Fibroblast of lung (primary cell): ENCODE measurements at regions not wholly inside any gene's neighbourhood (a gene's known extent, or its start where the extent isn't known, plus 50 kb on each side); places are given as distances from the start of the nearest gene placed in this dataset.

Experiments
- DNase-seq, 2 donors: peaks; one replicate each; pipeline versions ENCODE4 v3.0.0 to v3.0.0-alpha.2; 2010; ENCODE audit warnings: low read depth in 2 of 2
- H2AFZ ChIP-seq: 2 replicates; pipeline ENCODE4 v1.5.1; 2012; ENCODE audit warnings: low read length, control low read depth, inconsistent platforms
- H3K27ac ChIP-seq: 2 replicates; pipeline ENCODE4 v1.5.1; 2011; ENCODE audit warnings: low read length, control low read depth; ENCODE audit not compliant: insufficient read depth
- H3K27me3 ChIP-seq: 2 replicates; pipeline ENCODE4 v1.5.1; 2011; ENCODE audit warnings: mild to moderate bottlenecking, low read length; ENCODE audit not compliant: control insufficient read depth, insufficient read depth
- H3K36me3 ChIP-seq: 2 replicates; pipeline ENCODE4 v1.5.1; 2011; ENCODE audit warnings: low read length; ENCODE audit not compliant: control insufficient read depth, insufficient read depth
- H3K4me1 ChIP-seq: 2 replicates; pipeline ENCODE4 v1.5.1; 2011; ENCODE audit warnings: low read length; ENCODE audit not compliant: control insufficient read depth, insufficient read depth; ENCODE audit errors: extremely low read depth
- H3K4me2 ChIP-seq: 2 replicates; pipeline ENCODE4 v1.5.1; 2011; ENCODE audit warnings: low read length, control low read depth; ENCODE audit not compliant: insufficient read depth; ENCODE audit errors: extremely low read depth
- H3K4me3 ChIP-seq, 4 experiments: fragments of 200-600 bp in 1 of 4; sonication (generic) in 1 of 4; replicated peaks in 1 of 4; 2 replicates each; pipeline ENCODE4 v1.5.1; 2011 to 2016; ENCODE audit warnings: low read length in 4 of 4, low read depth in 3 of 4, mild to moderate bottlenecking in 3 of 4, control low read depth in 2 of 4, inconsistent platforms in 1 of 4, mixed read lengths in 1 of 4; ENCODE audit not compliant: insufficient read depth in 1 of 4; ENCODE audit errors: control extremely low read depth in 1 of 4
- H3K79me2 ChIP-seq: 2 replicates; pipeline ENCODE4 v1.5.1; 2012; ENCODE audit warnings: mild to moderate bottlenecking, low read length, inconsistent platforms; ENCODE audit not compliant: control insufficient read depth, insufficient read depth
- H3K9ac ChIP-seq: 2 replicates; pipeline ENCODE4 v1.5.1; 2011; ENCODE audit warnings: mild to moderate bottlenecking, low read length, control low read depth; ENCODE audit not compliant: insufficient read depth
- H3K9me3 ChIP-seq: 2 replicates; pipeline ENCODE4 v1.5.1; 2012; ENCODE audit warnings: low read depth, low read length; ENCODE audit not compliant: control insufficient read depth, insufficient read depth
- H4K20me1 ChIP-seq: 2 replicates; pipeline ENCODE4 v1.5.1; 2011; ENCODE audit warnings: low read length; ENCODE audit not compliant: control insufficient read depth, insufficient read depth; ENCODE audit errors: extremely low read depth
- CTCF ChIP-seq, 2 donors: IDR thresholded peaks in 1 of 2; conservative IDR thresholded peaks in 1 of 2; 1 replicate in 1 of 2; 2 replicates in 1 of 2; pipeline ENCODE4 v1.5.1; 2011 to 2012; ENCODE audit warnings: low read length in 2 of 2, control low read depth in 1 of 2, inconsistent platforms in 1 of 2, low read depth in 1 of 2, mild to moderate bottlenecking in 1 of 2
- EZH2 ChIP-seq: IDR thresholded peaks from 2 replicates; pipeline ENCODE4 v1.5.1; 2012; ENCODE audit warnings: low read length, control low read depth, mild to moderate bottlenecking; ENCODE audit errors: missing control alignments

GRCh38 chr13:59182241-59182640 is 981.5 kb downstream of the DIAPH3 start:
- TF ChIP-seq CTCF (conservative IDR thresholded peaks at IDR 0.05 in 1 of 2, IDR thresholded peaks at IDR 0.05 in 1 of 2; ENCODE audit: low read depth in 1 of 2, low read length in 2 of 2) (no peak), EZH2 (no peak)
- Histone ChIP-seq H3K4me2 (no peak overlapping the region), H3K4me1 (no peaks in the 10 kb centered on the region), H3K9me3 (no peaks in the 10 kb centered on the region), H3K4me3 (no peak overlapping the region), H3K36me3 (no peaks in the 10 kb centered on the region), H2AFZ (no peak overlapping the region), H3K27ac (no peak overlapping the region), H3K79me2 (no peaks in the 10 kb centered on the region), H3K9ac (no peak overlapping the region), H4K20me1 (no peaks in the 10 kb centered on the region), H3K27me3 (no peaks in the 10 kb centered on the region)
- no peak for DNase-seq

DNA sequence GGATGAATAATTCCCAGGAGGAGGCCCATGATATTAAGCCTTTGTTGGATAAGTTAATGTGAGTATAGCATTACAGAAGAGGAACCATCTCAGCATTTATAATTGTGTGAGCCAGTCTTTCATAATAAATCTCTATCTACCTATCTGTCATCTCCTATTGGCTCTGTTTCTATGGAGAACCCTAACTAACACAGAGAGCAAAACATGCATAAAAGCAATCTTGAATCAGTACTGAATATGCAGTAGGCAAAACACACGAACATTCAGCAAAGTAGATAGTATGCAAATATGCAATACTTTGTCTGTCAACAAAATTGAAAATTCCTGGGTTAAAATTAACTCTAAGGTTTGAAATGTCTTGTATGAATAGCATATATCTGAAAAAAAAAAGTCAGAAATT is 966.3 kb downstream of the DIAPH3 start:
- no peak overlapping the region for H3K9ac ChIP-seq
- no peaks in the 10 kb centered on the region for H4K20me1 ChIP-seq
- no peaks in the 10 kb centered on the region for H3K9me3 ChIP-seq
- no peak overlapping the region for H3K4me3 ChIP-seq
- H3K79me2 ChIP-seq, result no peaks in the 10 kb centered on the region
- H2AFZ ChIP-seq, result no peak overlapping the region
- H3K27ac ChIP-seq, result no peak overlapping the region
- H3K4me1 ChIP-seq, result no peaks in the 10 kb centered on the region
- TF ChIP-seq CTCF (conservative IDR thresholded peaks at IDR 0.05 in 1 of 2, IDR thresholded peaks at IDR 0.05 in 1 of 2; ENCODE audit: low read depth in 1 of 2, low read length in 2 of 2), result no peak
- TF ChIP-seq EZH2, result no peak
- no peaks in the 10 kb centered on the region for H3K27me3 ChIP-seq
- no peaks in the 10 kb centered on the region for H3K36me3 ChIP-seq
- no peak for DNase-seq
- H3K4me2 ChIP-seq, result no peak overlapping the region

GRCh38 chr13:59201841-59202240 is 961.9 kb downstream of the DIAPH3 start:
- Histone ChIP-seq H3K79me2 (no peaks in the 10 kb centered on the region), H3K27ac (no peak overlapping the region), H3K4me1 (no peaks in the 10 kb centered on the region), H3K27me3 (no peaks in the 10 kb centered on the region), H3K36me3 (no peaks in the 10 kb centered on the region), H3K4me3 (no peak overlapping the region), H3K9me3 (no peaks in the 10 kb centered on the region), H3K4me2 (no peak overlapping the region), H4K20me1 (no peaks in the 10 kb centered on the region), H3K9ac (no peak overlapping the region), H2AFZ (no peak overlapping the region)
- peak; percentile 3 to 17 for DNase-seq
- TF ChIP-seq CTCF (conservative IDR thresholded peaks at IDR 0.05 in 1 of 2, IDR thresholded peaks at IDR 0.05 in 1 of 2; ENCODE audit: low read depth in 1 of 2, low read length in 2 of 2), result no peak
- no peak for TF ChIP-seq EZH2
